ENCODE measurements at regions not wholly inside any gene's neighbourhood (a gene's known extent, or its start where the extent isn't known, plus 50 kb on each side); places are given as distances from the start of the nearest gene placed in this dataset.

GRCh38 chr4:151618858-151619257 is 141.9 kb downstream of the GATB start:
- Histone ChIP-seq H3K4me1 (ENCODE audit: control insufficient read depth, insufficient read depth, low read length) (peaks cover 11% of the 10 kb centered on the region), H3K9me3 (ENCODE audit: control insufficient read depth, insufficient read depth, low read length) (no peaks in the 10 kb centered on the region), H3K36me3 (ENCODE audit: control insufficient read depth, insufficient read depth, low read length) (no peaks in the 10 kb centered on the region), H3K27me3 (ENCODE audit: control insufficient read depth, insufficient read depth, low read length) (no peaks in the 10 kb centered on the region), H3K9ac (ENCODE audit: low read depth, low read length) (no peak overlapping the region), H3K4me3 (ENCODE audit: low read depth, low read length) (no peak overlapping the region)

GRCh38 chr4:151620066-151620465 is 140.7 kb downstream of the GATB start:
- H3K27me3 ChIP-seq (ENCODE audit: control insufficient read depth, insufficient read depth, low read length) = no peaks in the 10 kb centered on the region
- H3K9ac ChIP-seq (ENCODE audit: low read depth, low read length) = no peak overlapping the region
- H3K36me3 ChIP-seq (ENCODE audit: control insufficient read depth, insufficient read depth, low read length) = no peaks in the 10 kb centered on the region
- peaks cover 14% of the 10 kb centered on the region for H3K4me1 ChIP-seq (ENCODE audit: control insufficient read depth, insufficient read depth, low read length)
- H3K9me3 ChIP-seq (ENCODE audit: control insufficient read depth, insufficient read depth, low read length) = no peaks in the 10 kb centered on the region
- no peak overlapping the region for H3K4me3 ChIP-seq (ENCODE audit: low read depth, low read length)
